GM21381 (cell line): ENCODE measurements at regions not wholly inside any gene's neighbourhood (a gene's known extent, or its start where the extent isn't known, plus 50 kb on each side); places are given as distances from the start of the nearest gene placed in this dataset.
"Not testable (repeated sequence)": the region's sequence is repeated elsewhere in the genome, so short reads cannot be mapped to it uniquely, and the experiment has no call there.

Experiments
- ATAC-seq: cut with Tn5 transposase; IDR thresholded peaks from one replicate; pipeline ENCODE4 v1.9.1; 2021; ENCODE audit warnings: mild to moderate bottlenecking, moderate library complexity; ENCODE audit not compliant: unreplicated experiment

- ATAC-seq: no peak
These were observed 367.0 kb downstream of the FOXL1 start for GRCh38 chr16:86945166-86945900.

DNA sequence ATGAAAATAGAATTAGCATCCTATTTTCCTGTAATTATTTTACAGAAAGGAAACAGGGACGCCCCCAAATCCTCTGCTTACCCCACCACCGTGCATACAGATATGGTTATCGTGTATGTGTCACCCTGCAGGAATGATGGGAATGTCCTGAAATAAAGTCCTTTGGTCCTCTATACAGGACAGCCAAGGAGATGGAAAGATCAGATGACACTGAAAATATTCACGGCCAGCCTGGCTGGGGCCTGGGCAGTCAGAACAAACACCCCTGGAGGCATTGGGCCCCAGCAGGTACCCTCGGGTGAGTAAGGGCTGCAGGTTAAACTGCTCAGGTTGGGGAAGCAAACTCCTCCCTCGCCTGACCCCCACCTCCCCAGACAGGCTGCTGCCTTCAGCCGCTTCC is 368.0 kb downstream of the FOXL1 start:
- ATAC-seq: no peak

- no peak for ATAC-seq
These were observed 368.6 kb downstream of the FOXL1 start for GRCh38 chr16:86946981-86947380.

GRCh38 chr16:86948046-86948445 is 369.1 kb downstream of the C16orf95 start:
- ATAC-seq: no peak

GRCh38 chr16:86949116-86949515 is 368.1 kb downstream of the C16orf95 start:
- ATAC-seq: no peak

DNA sequence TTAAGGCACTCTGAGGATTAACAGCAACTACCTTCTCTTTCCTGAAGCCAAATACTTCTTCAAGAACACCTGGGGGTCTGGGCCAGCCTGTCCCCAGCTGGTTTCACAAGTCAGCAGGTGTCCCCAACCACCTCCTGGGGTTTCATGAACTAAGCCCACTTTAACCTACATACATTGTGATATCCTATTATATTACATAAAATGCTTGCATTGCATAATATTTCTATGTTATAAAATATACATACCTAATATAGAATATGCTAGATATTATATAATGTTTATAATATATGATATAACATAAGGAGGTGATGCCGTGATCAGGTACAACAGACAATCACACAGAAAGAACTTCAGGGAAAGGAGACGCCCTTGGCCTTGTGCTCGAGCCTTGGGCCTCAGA is 367.6 kb downstream of the C16orf95 start:
- no peak for ATAC-seq

DNA sequence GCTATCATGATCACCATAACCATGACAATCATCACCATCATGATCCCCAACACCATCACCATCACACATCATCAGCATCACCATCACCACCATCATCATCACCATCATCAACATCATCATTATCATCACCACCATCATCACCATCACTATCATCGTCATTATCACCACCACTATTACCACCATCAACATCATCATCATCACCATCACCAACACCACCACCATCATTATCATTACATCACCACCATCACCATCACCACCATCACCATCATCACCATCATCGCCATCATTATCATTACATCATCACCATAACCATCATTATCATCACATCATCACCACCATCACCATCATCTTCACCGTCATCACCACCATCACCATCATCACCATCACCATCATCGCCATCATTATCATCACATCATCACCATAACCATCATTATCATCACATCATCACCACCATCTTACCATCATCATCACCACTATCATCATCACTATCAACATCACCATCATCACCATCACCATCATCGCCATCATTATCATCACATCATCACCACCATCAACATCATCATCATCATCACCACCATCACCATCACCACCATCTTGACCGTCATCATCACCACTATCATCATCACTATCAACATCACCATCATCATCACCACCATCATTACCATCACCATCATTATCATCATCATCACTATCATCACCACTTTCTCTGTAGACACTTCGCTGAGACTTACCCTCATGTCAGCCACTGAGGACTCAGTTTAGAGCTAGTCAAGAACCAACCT is 366.0 kb downstream of the C16orf95 start:
- no peak for ATAC-seq

GRCh38 chr16:86951831-86952598 is 365.2 kb downstream of the C16orf95 start:
- no peak for ATAC-seq

- ATAC-seq: no peak
These were observed 364.4 kb downstream of the C16orf95 start for GRCh38 chr16:86952769-86953168.

DNA sequence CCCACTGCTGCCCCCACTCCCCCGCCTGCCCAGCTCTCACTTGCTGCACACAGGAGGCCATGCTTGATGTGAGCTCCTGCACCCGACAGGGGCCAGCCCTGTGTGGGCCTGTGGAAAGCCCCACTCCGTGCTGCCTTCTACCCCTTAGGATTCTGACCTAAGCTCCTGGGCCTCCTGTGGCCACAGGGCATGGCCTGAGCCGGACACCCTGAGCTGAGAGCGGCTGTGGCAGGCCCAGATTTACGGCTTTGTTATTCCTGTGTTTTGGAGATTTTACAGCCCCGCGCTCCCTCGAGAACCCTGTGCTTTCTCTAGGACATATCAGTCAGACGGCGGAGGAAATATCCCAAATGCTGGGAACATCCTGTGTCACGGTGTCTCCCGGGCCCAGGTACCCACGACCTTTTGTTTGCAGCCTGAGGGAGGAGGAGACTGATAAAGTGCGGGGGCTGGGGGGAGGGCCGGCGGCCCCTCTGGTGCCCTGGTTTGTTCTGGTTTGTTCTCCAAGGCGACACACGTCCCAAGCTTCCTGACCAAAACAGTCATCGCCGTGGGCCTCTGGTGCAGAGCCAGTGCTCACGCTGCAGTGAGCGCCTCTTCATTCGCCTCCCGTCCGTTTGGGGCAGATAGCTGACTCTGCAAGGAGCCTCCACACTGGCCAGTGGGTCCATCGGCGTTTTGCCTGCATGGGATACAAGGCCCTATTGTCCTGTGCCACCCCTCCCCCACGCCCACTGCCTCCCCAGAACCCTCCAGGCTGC is 363.4 kb downstream of the C16orf95 start:
- ATAC-seq: no peak

GRCh38 chr16:86955136-86955855 is 361.9 kb downstream of the C16orf95 start:
- no peak for ATAC-seq

DNA sequence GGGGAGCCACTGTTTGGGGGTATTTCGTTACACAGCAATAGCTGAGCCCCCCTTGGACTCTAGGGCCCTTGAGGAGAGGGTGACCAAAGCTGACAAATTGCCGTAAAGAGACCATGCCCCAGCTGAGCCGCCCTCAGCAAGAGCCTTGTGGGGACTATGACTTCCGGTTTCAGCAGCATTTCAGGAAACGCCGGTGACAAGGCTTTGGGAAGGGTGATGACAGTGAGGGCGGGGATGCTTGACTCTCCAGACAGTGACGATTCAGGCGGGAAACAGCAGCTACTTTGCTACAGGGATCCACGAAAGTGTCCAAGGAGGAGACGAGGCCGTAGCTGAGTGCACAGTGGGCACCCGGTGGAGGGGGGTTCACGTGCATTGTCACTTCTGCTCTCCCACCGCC is 360.8 kb downstream of the C16orf95 start:
- ATAC-seq: no peak

- ATAC-seq: not testable (repeated sequence)
These were observed 359.5 kb downstream of the C16orf95 start for GRCh38 chr16:86957662-86958198.

DNA sequence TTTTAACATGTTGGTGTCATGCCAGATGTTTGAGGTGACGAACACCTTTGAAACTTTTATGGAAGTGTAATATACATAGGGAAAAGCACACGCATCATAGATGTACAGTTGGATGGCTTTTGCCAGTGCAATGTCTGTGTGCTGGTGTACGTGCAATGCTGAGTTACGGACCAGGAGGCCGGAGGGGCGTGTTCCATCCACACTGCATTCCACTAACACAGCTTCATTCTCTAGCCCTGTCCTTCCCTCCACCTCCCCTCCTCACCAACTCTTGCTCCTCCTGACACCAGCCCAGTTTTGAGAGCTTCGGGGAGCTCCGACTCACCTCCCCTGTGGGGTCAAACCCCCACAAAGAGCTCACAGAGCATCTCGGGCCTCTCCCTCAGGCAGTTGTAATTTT is 358.8 kb downstream of the C16orf95 start:
- no peak for ATAC-seq

DNA sequence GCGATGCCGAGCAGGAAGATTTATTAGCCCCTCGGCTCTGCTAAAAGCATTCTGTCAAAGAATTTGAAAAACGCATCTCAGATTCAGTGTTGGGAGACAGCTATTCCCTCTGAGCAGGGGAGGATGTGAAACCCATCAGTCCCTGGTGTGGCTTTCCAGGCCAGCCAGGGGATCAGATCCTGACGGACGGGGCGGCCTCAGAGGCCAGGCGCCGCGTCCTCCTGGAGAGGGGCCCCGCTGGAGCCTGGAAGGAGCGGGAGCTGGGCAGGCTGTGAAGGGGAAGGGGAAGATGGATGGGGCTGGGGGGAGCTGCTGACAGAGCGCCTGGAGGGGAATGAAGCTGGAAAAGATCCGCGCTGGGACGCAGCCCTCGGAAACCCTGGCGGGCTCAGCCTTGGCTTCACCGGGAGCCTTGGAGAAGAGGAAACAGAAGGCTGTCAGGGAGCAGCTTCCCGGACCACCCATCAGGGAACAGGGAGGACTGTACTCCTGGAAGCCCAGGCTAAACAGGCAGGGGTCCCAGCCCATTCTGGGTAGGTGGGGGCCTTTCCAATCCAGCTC is 358.0 kb downstream of the C16orf95 start:
- ATAC-seq: no peak

- ATAC-seq: no peak
These were observed 357.5 kb downstream of the C16orf95 start for GRCh38 chr16:86959729-86960128.

- ATAC-seq: no peak
These were observed 356.9 kb downstream of the C16orf95 start for GRCh38 chr16:86960266-86960665.

GRCh38 chr16:86961171-86961601 is 356.0 kb downstream of the C16orf95 start:
- no peak for ATAC-seq

DNA sequence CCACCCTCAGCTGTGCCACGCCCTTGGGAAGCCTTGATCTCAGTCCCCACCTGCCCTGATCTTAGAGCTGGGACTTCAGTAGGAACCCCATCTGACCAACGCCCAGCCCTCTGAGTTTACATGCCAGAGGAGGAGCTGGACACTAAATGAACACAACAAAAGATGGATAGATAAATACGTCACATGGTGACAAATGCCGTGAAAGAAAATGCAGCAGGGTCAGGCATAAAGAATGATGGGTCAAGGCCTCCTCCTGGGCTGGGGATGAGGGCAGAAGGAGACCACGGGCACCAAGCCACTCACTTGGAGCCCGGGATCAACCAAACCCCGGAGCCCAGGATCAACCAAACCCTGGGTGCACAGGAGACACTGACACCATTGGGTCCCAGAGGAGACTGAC is 354.9 kb downstream of the C16orf95 start:
- no peak for ATAC-seq

DNA sequence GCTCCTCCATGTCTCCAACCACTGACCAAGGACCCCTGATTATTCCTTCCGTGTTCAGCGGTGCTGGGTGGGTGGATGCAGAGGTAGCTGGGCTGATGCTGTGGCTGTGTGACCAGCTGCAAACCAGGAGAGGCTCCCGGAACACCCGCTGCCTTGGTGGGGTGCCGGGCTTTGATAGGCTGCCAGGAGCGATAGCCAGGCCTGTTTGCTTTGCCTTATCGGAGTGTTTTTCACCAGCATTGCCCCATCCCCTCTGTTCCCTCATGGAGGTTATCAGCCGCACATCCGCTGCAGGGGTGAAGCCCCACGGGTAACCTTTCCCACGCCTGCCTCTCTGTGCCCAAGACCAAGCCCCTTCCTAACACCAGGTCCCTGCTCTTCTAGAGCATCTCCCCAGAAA is 354.3 kb downstream of the C16orf95 start:
- ATAC-seq: no peak
